ENCODE measurements at regions not wholly inside any gene's neighbourhood (a gene's known extent, or its start where the extent isn't known, plus 50 kb on each side); places are given as distances from the start of the nearest gene placed in this dataset.

- no peak for TF ChIP-seq POLR2A (IDR thresholded peaks at IDR 0.05; ENCODE audit: low read depth)
- no peak for TF ChIP-seq CTCF (IDR thresholded peaks at IDR 0.05)
- no peak for TF ChIP-seq POLR2AphosphoS5 (IDR thresholded peaks at IDR 0.05)
- TF ChIP-seq EP300 (IDR thresholded peaks at IDR 0.05), result no peak
Measured at GRCh38 chr2:234300932-234301823, 195.7 kb downstream of the ARL4C start.

All from esophagus muscularis mucosa (tissue), 4 donors.